DOHH2 (cell line): ENCODE measurements at regions not wholly inside any gene's neighbourhood (a gene's known extent, or its start where the extent isn't known, plus 50 kb on each side); places are given as distances from the start of the nearest gene placed in this dataset.

ENCODE experiments used
- H3F3A ChIP-seq: fragments of 200-600 bp; sonication (generic), shearing (Covaris generic); 2 replicates; pipeline ENCODE4 v1.6.0; 2016; ENCODE audit warnings: antibody characterized with exemption, mild to moderate bottlenecking; ENCODE audit not compliant: control insufficient read depth, insufficient read depth
- H3K27ac ChIP-seq: fragments of 200-600 bp; sonication (generic); 2 replicates; pipeline ENCODE4 v1.5.1; 2014; ENCODE audit warnings: low read depth, mild to moderate bottlenecking, low read length, moderate library complexity
- H3K27me3 ChIP-seq: fragments of 200-600 bp; sonication (generic); 2 replicates; pipeline ENCODE4 v1.6.1; 2014; ENCODE audit warnings: mild to moderate bottlenecking, low read length, mixed read lengths; ENCODE audit not compliant: control insufficient read depth
- H3K36me3 ChIP-seq: fragments of 200-600 bp; sonication (generic); 2 replicates; pipeline ENCODE4 v1.6.1; 2014; ENCODE audit warnings: mild to moderate bottlenecking, low read length, moderate library complexity, mixed read lengths; ENCODE audit not compliant: control insufficient read depth
- H3K4me1 ChIP-seq: fragments of 200-600 bp; sonication (generic); 2 replicates; pipeline ENCODE4 v1.6.1; 2014; ENCODE audit warnings: mild to moderate bottlenecking, low read length, mixed read lengths; ENCODE audit not compliant: control insufficient read depth
- H3K4me2 ChIP-seq: fragments of 200-600 bp; sonication (generic); 2 replicates; pipeline ENCODE4 v1.6.0; 2014; ENCODE audit warnings: mild to moderate bottlenecking, low read length, moderate library complexity
- H3K4me3 ChIP-seq: fragments of 200-600 bp; sonication (generic); 2 replicates; pipeline ENCODE4 v1.5.1; 2014; ENCODE audit warnings: mild to moderate bottlenecking, low read length, mixed read lengths
- H3K79me2 ChIP-seq: fragments of 200-600 bp; sonication (generic); 2 replicates; pipeline ENCODE4 v1.6.1; 2014; ENCODE audit warnings: mild to moderate bottlenecking, low read length, mixed read lengths; ENCODE audit not compliant: control insufficient read depth
- H3K9me2 ChIP-seq: fragments of 200-600 bp; sonication (generic); replicated peaks from 2 replicates; pipeline ENCODE4 v1.6.1; 2014; ENCODE audit warnings: mild to moderate bottlenecking, low read length, mixed read lengths; ENCODE audit not compliant: control insufficient read depth
- H3K9me3 ChIP-seq: fragments of 200-600 bp; sonication (generic); 2 replicates; pipeline ENCODE4 v1.6.1; 2014; ENCODE audit warnings: antibody characterized with exemption, low read length, mixed read lengths; ENCODE audit not compliant: control insufficient read depth, insufficient read depth
- H4K20me1 ChIP-seq: fragments of 200-600 bp; sonication (generic); 2 replicates; pipeline ENCODE4 v1.6.0; 2014; ENCODE audit warnings: low read depth, mild to moderate bottlenecking, antibody characterized with exemption, low read length, moderate library complexity; ENCODE audit not compliant: control insufficient read depth, insufficient read depth
- CTCF ChIP-seq: fragments of 200-600 bp; sonication (generic); IDR thresholded peaks from one replicate; pipeline ENCODE4 v1.5.1; 2014; ENCODE audit warnings: antibody characterized with exemption, mild to moderate bottlenecking, low read depth, low read length; ENCODE audit not compliant: poor library complexity, severe bottlenecking
- EZH2phosphoT487 ChIP-seq: fragments of 200-600 bp; sonication (generic); IDR thresholded peaks from 2 replicates; pipeline ENCODE4 v1.6.1; 2017; ENCODE audit warnings: borderline replicate concordance, mild to moderate bottlenecking, antibody characterized with exemption, low read length, moderate library complexity, mixed read lengths

GRCh38 chr1:199173356-199173755, 534.5 kb downstream of the PTPRC start:
- H3K4me2 ChIP-seq: peak overlapping the region; percentile 37
- no peaks in the 10 kb centered on the region for H3K27me3 ChIP-seq
- H3K4me3 ChIP-seq: peak overlapping the region; percentile 8; the same call in 1 of the 2 replicates
- no peaks in the 10 kb centered on the region for H3F3A ChIP-seq
- no peaks in the 10 kb centered on the region for H4K20me1 ChIP-seq
- no peaks in the 10 kb centered on the region; the same call in 1 of the 2 replicates for H3K9me2 ChIP-seq
- no peaks in the 10 kb centered on the region for H3K79me2 ChIP-seq
- H3K9me3 ChIP-seq: no peaks in the 10 kb centered on the region
- peaks cover 32% of the 10 kb centered on the region for H3K4me1 ChIP-seq
- H3K27ac ChIP-seq: no peak overlapping the region
- H3K36me3 ChIP-seq: no peaks in the 10 kb centered on the region
- no peak for TF ChIP-seq EZH2phosphoT487
- TF ChIP-seq CTCF: no peak

- H3K27ac ChIP-seq: no peak overlapping the region
- H3F3A ChIP-seq: no peaks in the 10 kb centered on the region
- peaks cover 25% of the 10 kb centered on the region for H3K4me1 ChIP-seq
- H3K4me2 ChIP-seq: no peak overlapping the region
- no peaks in the 10 kb centered on the region; the same call in 1 of the 2 replicates for H3K9me2 ChIP-seq
- H3K79me2 ChIP-seq: no peaks in the 10 kb centered on the region
- no peaks in the 10 kb centered on the region for H3K36me3 ChIP-seq
- TF ChIP-seq CTCF (no peak), EZH2phosphoT487 (no peak)
- no peaks in the 10 kb centered on the region for H4K20me1 ChIP-seq
- no peaks in the 10 kb centered on the region for H3K9me3 ChIP-seq
- no peaks in the 10 kb centered on the region for H3K27me3 ChIP-seq
- H3K4me3 ChIP-seq: no peak overlapping the region
Observed at GRCh38 chr1:199174336-199174735, 535.5 kb downstream of the PTPRC start.

GRCh38 chr1:199176713-199177112, 537.9 kb downstream of the PTPRC start:
- Histone ChIP-seq H3K4me2 (no peak overlapping the region), H3K4me3 (no peak overlapping the region), H3K9me2 (no peaks in the 10 kb centered on the region; the same call in 1 of the 2 replicates), H4K20me1 (no peaks in the 10 kb centered on the region), H3K79me2 (no peaks in the 10 kb centered on the region), H3F3A (no peaks in the 10 kb centered on the region), H3K27ac (no peak overlapping the region), H3K27me3 (no peaks in the 10 kb centered on the region), H3K9me3 (no peaks in the 10 kb centered on the region), H3K36me3 (no peaks in the 10 kb centered on the region), H3K4me1 (peaks cover 35% of the 10 kb centered on the region)
- no peak for TF ChIP-seq CTCF
- TF ChIP-seq EZH2phosphoT487: no peak

- no peaks in the 10 kb centered on the region for H3F3A ChIP-seq
- no peak overlapping the region for H3K27ac ChIP-seq
- no peaks in the 10 kb centered on the region for H4K20me1 ChIP-seq
- no peak overlapping the region for H3K4me2 ChIP-seq
- H3K4me1 ChIP-seq: peaks cover 40% of the 10 kb centered on the region
- H3K9me3 ChIP-seq: no peaks in the 10 kb centered on the region
- H3K4me3 ChIP-seq: no peak overlapping the region
- no peaks in the 10 kb centered on the region for H3K36me3 ChIP-seq
- no peaks in the 10 kb centered on the region for H3K79me2 ChIP-seq
- H3K27me3 ChIP-seq: no peaks in the 10 kb centered on the region
- TF ChIP-seq CTCF: no peak
- TF ChIP-seq EZH2phosphoT487: no peak
- no peaks in the 10 kb centered on the region; the same call in 1 of the 2 replicates for H3K9me2 ChIP-seq
Observed at GRCh38 chr1:199177241-199177640, 538.4 kb downstream of the PTPRC start.
